ENCODE measurements at regions not wholly inside any gene's neighbourhood (a gene's known extent, or its start where the extent isn't known, plus 50 kb on each side); places are given as distances from the start of the nearest gene placed in this dataset.
"Not testable (repeated sequence)": the region's sequence is repeated elsewhere in the genome, so short reads cannot be mapped to it uniquely, and the experiment has no call there.

GRCh38 chr5:152086668-152087067, 162.0 kb upstream of the GLRA1 start:
- in situ Hi-C loops (cut with HindIII; ENCODE audit: low sequenced_read_pairs), result no loop called here
- DNase-seq (ENCODE audit: low spot score), result no peak

GRCh38 chr5:152084476-152084875, 159.8 kb upstream of the GLRA1 start:
- in situ Hi-C loops (cut with HindIII; ENCODE audit: low sequenced_read_pairs), result no loop called here
- no peak for DNase-seq (ENCODE audit: low spot score)

GRCh38 chr5:152083231-152083630, 158.6 kb upstream of the GLRA1 start:
- no peak for DNase-seq (ENCODE audit: low spot score)
- in situ Hi-C loops (cut with HindIII; ENCODE audit: low sequenced_read_pairs), result no loop called here

GRCh38 chr5:152072091-152072490, 147.4 kb upstream of the GLRA1 start:
- DNase-seq (ENCODE audit: low spot score), result no peak
- in situ Hi-C loops (cut with HindIII; ENCODE audit: low sequenced_read_pairs), result no loop called here

GRCh38 chr5:152070591-152070990, 145.9 kb upstream of the GLRA1 start:
- DNase-seq (ENCODE audit: low spot score), result no peak
- in situ Hi-C loops (cut with HindIII; ENCODE audit: low sequenced_read_pairs), result no loop called here

GRCh38 chr5:152066784-152067183, 142.1 kb upstream of the GLRA1 start:
- no peak for DNase-seq (ENCODE audit: low spot score)
- in situ Hi-C loops (cut with HindIII; ENCODE audit: low sequenced_read_pairs), result no loop called here

- DNase-seq (ENCODE audit: low spot score), result no peak
- in situ Hi-C loops (cut with HindIII; ENCODE audit: low sequenced_read_pairs), result no loop called here
Measured at GRCh38 chr5:152063004-152063403, 138.4 kb upstream of the GLRA1 start.

GRCh38 chr5:152061095-152061494, 136.4 kb upstream of the GLRA1 start:
- DNase-seq (ENCODE audit: low spot score), result no peak
- in situ Hi-C loops (cut with HindIII; ENCODE audit: low sequenced_read_pairs), result no loop called here

- in situ Hi-C loops (cut with HindIII; ENCODE audit: low sequenced_read_pairs), result no loop called here
- no peak for DNase-seq (ENCODE audit: low spot score)
Measured at GRCh38 chr5:152058267-152058666, 133.6 kb upstream of the GLRA1 start.

GRCh38 chr5:152056931-152057330, 132.3 kb upstream of the GLRA1 start:
- in situ Hi-C loops (cut with HindIII; ENCODE audit: low sequenced_read_pairs), result no loop called here

GRCh38 chr5:152052470-152052869, 127.8 kb upstream of the GLRA1 start:
- in situ Hi-C loops (cut with HindIII; ENCODE audit: low sequenced_read_pairs), result no loop called here
- DNase-seq (ENCODE audit: low spot score), result no peak

More at GRCh38 chr5:152056931-152057330, 132.3 kb upstream of the GLRA1 start:
- no peak for DNase-seq (ENCODE audit: low spot score)

GRCh38 chr5:152051499-152052454, 127.1 kb upstream of the GLRA1 start:
- no peak for DNase-seq (ENCODE audit: low spot score)
- in situ Hi-C loops (cut with HindIII; ENCODE audit: low sequenced_read_pairs), result no loop called here

GRCh38 chr5:152046361-152046760, 121.7 kb upstream of the GLRA1 start:
- in situ Hi-C loops (cut with HindIII; ENCODE audit: low sequenced_read_pairs), result no loop called here
- DNase-seq (ENCODE audit: low spot score), result no peak

- DNase-seq (ENCODE audit: low spot score); in situ Hi-C loops (cut with HindIII; ENCODE audit: low sequenced_read_pairs): not testable (repeated sequence)
Measured at GRCh38 chr5:152038856-152039255, 114.2 kb upstream of the GLRA1 start.

GRCh38 chr5:152026328-152027024, 101.8 kb upstream of the GLRA1 start:
- in situ Hi-C loops (cut with HindIII; ENCODE audit: low sequenced_read_pairs); DNase-seq (ENCODE audit: low spot score): not testable (repeated sequence)

- in situ Hi-C loops (cut with HindIII; ENCODE audit: low sequenced_read_pairs), result no loop called here
Measured at GRCh38 chr5:152016421-152016820, 91.8 kb upstream of the GLRA1 start.

GRCh38 chr5:152007653-152008335, 83.1 kb upstream of the GLRA1 start:
- DNase-seq (ENCODE audit: low spot score), result no peak
- in situ Hi-C loops (cut with HindIII; ENCODE audit: low sequenced_read_pairs), result no loop called here

More at GRCh38 chr5:152016421-152016820, 91.8 kb upstream of the GLRA1 start:
- DNase-seq (ENCODE audit: low spot score), result no peak

- in situ Hi-C loops (cut with HindIII; ENCODE audit: low sequenced_read_pairs), result no loop called here
- peak; percentile 12 for DNase-seq (ENCODE audit: low spot score)
Measured at GRCh38 chr5:152004095-152004494, 79.4 kb upstream of the GLRA1 start.

All from G401 (cell line).